ENCODE measurements at regions not wholly inside any gene's neighbourhood (a gene's known extent, or its start where the extent isn't known, plus 50 kb on each side); places are given as distances from the start of the nearest gene placed in this dataset.

- DNase-seq, result no peak
- TF ChIP-seq POLR2A (IDR thresholded peaks at IDR 0.05; ENCODE audit: low read length) (no peak), GATA1 (IDR thresholded peaks at IDR 0.05; ENCODE audit: low read depth, low read length) (no peak)
Measured at GRCh38 chr20:10853176-10853575, 179.4 kb upstream of the JAG1 start.

- no peak for TF ChIP-seq POLR2A (IDR thresholded peaks at IDR 0.05; ENCODE audit: low read length)
- no peak for TF ChIP-seq GATA1 (IDR thresholded peaks at IDR 0.05; ENCODE audit: low read depth, low read length)
Measured at GRCh38 chr20:10853731-10854130, 179.9 kb upstream of the JAG1 start.

DNA sequence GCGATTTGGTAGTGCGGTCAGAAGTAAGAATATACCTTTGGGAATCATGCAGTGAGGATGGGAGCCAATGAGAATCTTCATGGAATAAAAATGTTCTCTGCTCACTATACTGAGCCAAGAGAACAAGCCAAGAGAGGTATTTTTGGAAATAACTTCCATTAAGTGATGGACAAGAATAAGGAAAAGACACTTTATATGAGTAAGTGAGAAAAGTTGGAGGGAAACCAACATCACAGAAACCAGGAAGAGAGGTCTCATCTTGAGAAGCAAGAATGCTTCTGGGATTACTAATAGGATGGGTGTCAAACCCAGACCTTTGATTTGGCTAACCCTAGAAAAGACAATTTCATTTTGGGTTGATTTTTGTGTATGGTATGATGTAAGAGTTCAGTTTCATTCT lies 181.2 kb upstream of the JAG1 start:
- DNase-seq, result no peak
- TF ChIP-seq POLR2A (IDR thresholded peaks at IDR 0.05; ENCODE audit: low read length) (no peak), GATA1 (IDR thresholded peaks at IDR 0.05; ENCODE audit: low read depth, low read length) (no peak)

More at GRCh38 chr20:10853731-10854130, 179.9 kb upstream of the JAG1 start:
- no peak for DNase-seq

DNA sequence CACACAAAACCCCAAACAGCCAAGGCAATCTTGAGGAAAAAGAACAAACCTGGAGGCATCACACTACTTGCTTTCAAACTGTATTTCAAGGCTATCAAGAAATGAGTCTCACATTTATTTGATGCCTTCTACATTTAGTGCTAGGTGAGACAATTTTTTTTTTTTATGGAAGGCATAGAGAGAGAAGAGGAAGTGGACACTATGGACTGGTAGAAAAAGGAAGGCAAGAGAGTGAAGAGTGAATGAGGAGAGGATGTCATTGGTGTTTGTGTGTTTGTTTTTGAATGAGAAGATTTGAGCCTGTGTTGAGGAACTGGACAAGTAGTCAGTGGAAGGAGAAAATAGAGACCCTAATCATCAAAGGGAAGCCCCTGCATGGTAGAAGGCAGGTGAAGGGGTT lies 182.0 kb upstream of the JAG1 start:
- DNase-seq, result no peak
- TF ChIP-seq POLR2A (IDR thresholded peaks at IDR 0.05; ENCODE audit: low read length), result no peak
- no peak for TF ChIP-seq GATA1 (IDR thresholded peaks at IDR 0.05; ENCODE audit: low read depth, low read length)

- TF ChIP-seq POLR2A (IDR thresholded peaks at IDR 0.05; ENCODE audit: low read length) (no peak), GATA1 (IDR thresholded peaks at IDR 0.05; ENCODE audit: low read depth, low read length) (no peak)
- DNase-seq, result no peak
Measured at GRCh38 chr20:10856237-10857015, 182.6 kb upstream of the JAG1 start.

DNA sequence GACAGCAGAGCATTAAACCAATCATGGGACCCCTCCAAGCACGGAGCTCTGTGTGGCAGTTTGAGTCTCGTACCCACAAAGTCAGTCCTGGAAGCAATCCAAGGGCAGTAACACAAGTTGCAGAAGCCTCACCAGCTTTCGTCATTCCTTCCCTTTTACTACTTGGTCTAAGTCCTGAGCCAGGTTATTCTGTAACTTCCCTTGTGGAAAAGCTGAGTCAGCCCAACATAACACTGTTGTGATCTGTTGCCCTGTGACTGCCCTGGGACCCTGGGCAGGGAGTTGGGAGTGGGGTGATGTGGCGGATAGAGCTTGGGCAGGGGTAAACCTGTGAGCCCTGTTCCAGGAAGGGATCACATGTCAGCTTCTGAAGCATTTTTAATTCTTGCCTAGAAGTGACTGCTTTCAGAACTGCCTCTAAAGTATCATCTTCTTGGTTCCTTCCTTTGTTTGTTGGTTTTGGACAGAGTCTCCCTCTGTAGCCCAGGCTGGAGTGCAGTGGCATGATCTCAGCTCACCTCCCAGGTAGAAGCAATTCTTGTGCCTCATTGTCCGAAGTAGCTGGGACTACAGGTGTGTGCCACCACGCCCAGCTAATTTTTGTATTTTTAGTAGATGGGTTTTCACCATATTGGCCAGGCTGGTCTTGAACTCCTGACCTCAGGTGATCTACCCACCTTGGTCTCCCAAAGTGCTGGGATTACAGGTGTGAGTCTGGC lies 183.7 kb upstream of the JAG1 start:
- TF ChIP-seq GATA1 (IDR thresholded peaks at IDR 0.05; ENCODE audit: low read depth, low read length) (no peak), POLR2A (IDR thresholded peaks at IDR 0.05; ENCODE audit: low read length) (no peak)

GRCh38 chr20:10861090-10861489 lies 187.3 kb upstream of the JAG1 start:
- TF ChIP-seq GATA1 (IDR thresholded peaks at IDR 0.05; ENCODE audit: low read depth, low read length) (no peak), POLR2A (IDR thresholded peaks at IDR 0.05; ENCODE audit: low read length) (no peak)
- peak in 1 of 2 experiments; percentile 1 for DNase-seq

More for the DNA sequence above, 183.7 kb upstream of the JAG1 start:
- no peak for DNase-seq

DNA sequence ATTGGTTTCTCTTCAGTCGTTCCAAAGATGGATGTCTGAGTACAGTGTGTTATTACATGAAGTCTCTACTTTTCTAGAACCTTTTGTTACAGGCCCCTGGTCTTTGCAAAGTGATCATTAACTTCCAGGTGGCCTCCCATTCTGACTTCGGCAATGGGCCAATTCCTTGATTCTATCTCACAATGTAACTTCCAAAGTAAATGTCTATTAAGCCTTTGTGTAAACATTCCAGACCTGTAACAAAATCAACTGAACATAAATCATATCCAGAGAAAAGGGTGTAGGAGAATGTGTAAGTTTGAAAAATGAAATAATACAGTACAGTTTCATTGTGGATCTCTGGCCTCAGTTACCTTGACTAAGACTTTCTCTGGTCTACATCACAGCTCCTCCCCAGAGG lies 187.8 kb upstream of the JAG1 start:
- no peak for TF ChIP-seq POLR2A (IDR thresholded peaks at IDR 0.05; ENCODE audit: low read length)
- no peak for TF ChIP-seq GATA1 (IDR thresholded peaks at IDR 0.05; ENCODE audit: low read depth, low read length)

GRCh38 chr20:10863337-10864060 lies 189.7 kb upstream of the JAG1 start:
- no peak for TF ChIP-seq POLR2A (IDR thresholded peaks at IDR 0.05; ENCODE audit: low read length)
- TF ChIP-seq GATA1 (IDR thresholded peaks at IDR 0.05; ENCODE audit: low read depth, low read length), result no peak
- DNase-seq, result no peak

More for the DNA sequence above, 187.8 kb upstream of the JAG1 start:
- DNase-seq, result no peak

GRCh38 chr20:10864076-10864672 lies 190.4 kb upstream of the JAG1 start:
- no peak for DNase-seq
- TF ChIP-seq POLR2A (IDR thresholded peaks at IDR 0.05; ENCODE audit: low read length) (no peak), GATA1 (IDR thresholded peaks at IDR 0.05; ENCODE audit: low read depth, low read length) (no peak)

DNA sequence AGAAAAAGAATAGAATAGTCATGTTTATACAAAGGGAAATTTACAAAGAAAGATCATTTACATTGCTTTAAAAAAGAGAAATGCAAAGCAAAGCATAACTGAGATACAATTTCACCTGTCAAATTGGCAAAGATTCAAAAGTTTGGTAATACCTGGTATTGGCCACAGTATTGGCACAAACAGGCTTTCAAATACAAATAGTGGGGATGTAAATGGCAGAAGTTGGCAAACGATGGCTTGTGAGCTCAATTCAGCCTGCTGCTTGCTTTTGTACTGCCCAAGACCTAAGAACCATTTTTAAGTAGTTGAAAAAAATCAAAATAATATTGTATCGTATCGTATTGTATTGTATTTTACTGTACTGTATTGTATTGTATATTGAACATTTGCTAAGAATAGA lies 194.5 kb upstream of the JAG1 start:
- TF ChIP-seq GATA1 (IDR thresholded peaks at IDR 0.05; ENCODE audit: low read depth, low read length) (no peak), POLR2A (IDR thresholded peaks at IDR 0.05; ENCODE audit: low read length) (no peak)
- no peak for DNase-seq

DNA sequence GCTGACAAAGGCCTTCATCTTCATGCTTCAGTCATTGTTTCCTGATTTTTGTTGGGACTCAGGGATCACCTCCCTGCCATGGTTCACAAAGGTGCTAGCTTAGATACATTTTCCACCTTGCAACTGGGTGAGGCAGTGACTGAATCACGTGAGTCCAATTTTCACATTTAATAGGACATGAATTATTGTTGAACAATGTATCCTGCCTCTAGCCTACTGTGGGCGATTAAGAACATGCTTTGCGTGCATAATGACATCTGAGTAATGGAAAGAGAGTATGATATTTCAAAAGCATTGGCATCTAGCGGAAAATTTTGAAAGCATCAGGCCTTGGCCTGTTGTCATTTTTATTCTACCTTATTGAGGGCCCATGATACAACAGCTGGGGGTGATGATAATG lies 199.2 kb upstream of the JAG1 start:
- no peak for TF ChIP-seq POLR2A (IDR thresholded peaks at IDR 0.05; ENCODE audit: low read length)
- TF ChIP-seq GATA1 (IDR thresholded peaks at IDR 0.05; ENCODE audit: low read depth, low read length), result no peak
- DNase-seq, result no peak

DNA sequence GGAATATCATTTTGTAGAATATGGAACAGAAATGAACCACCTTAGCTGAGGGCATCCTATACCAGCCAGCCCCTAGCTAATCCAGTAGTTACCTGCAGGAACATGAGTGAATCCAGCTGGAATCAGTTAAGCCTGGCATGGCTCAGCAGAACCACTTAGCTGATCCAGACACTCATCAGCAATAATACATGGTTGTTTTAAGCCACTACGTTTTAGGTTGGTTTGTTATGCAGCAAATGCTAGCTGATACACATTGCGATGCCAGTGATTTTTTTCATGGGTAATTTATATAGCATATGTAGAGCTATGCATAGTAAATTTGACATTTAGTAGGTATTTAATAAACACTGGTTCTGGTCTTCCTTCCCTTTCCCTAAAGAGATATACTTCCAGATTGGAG lies 201.9 kb upstream of the JAG1 start:
- TF ChIP-seq GATA1 (IDR thresholded peaks at IDR 0.05; ENCODE audit: low read depth, low read length), result no peak
- TF ChIP-seq POLR2A (IDR thresholded peaks at IDR 0.05; ENCODE audit: low read length), result no peak
- DNase-seq, result no peak

DNA sequence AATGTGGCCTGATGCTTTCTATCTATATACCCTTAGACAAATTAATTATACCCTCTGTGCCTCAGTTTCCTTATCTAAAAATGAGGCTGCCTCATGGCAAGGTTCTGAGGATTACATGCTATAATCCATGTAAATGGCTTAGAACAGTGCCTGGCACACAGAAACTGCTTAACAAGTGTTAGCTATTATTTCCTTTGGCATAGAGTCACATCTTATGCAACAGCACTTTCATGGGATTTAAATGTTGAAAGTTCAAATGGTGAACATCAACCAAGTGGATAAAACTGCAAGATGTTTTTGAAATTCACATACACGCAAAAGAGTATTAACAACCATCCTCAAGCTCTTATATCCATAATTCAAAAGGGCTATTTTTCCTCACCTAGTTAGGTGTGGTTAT lies 202.8 kb upstream of the JAG1 start:
- DNase-seq, result no peak
- TF ChIP-seq POLR2A (IDR thresholded peaks at IDR 0.05; ENCODE audit: low read length), result no peak
- no peak for TF ChIP-seq GATA1 (IDR thresholded peaks at IDR 0.05; ENCODE audit: low read depth, low read length)
